ENCODE measurements at regions not wholly inside any gene's neighbourhood (a gene's known extent, or its start where the extent isn't known, plus 50 kb on each side); places are given as distances from the start of the nearest gene placed in this dataset.

GRCh38 chr15:70399204-70399603 is 301.5 kb upstream of the TLE3 start:
- TF ChIP-seq CTCF (IDR thresholded peaks at IDR 0.05) (no peak), POLR2A (IDR thresholded peaks at IDR 0.05) (no peak)
